Keratinocyte (primary cell): ENCODE measurements at regions not wholly inside any gene's neighbourhood (a gene's known extent, or its start where the extent isn't known, plus 50 kb on each side); places are given as distances from the start of the nearest gene placed in this dataset.

Experiments
- DNase-seq: peaks from one replicate; pipeline ENCODE4 v3.0.0-alpha.2; 2011; ENCODE audit warnings: low read depth, missing footprints, low spot score
- FAIRE-seq: peaks from 2 replicates; lab custom pipeline; 2011; peaks lifted over from hg19 to GRCh38; lab: Jason Lieb, UNC
- H2AFZ ChIP-seq: 2 replicates; pipeline ENCODE4 v1.6.0; 2012; ENCODE audit warnings: low read length, control low read depth, inconsistent platforms; ENCODE audit not compliant: control insufficient read depth
- H3K27ac ChIP-seq: 2 replicates; pipeline ENCODE4 v1.5.1; 2011; ENCODE audit warnings: low read length; ENCODE audit not compliant: control insufficient read depth, insufficient read depth
- H3K27me3 ChIP-seq: 3 replicates; pipeline ENCODE4 v1.6.0; 2011; ENCODE audit warnings: low read length; ENCODE audit not compliant: control insufficient read depth, insufficient read depth; ENCODE audit errors: extremely low read depth
- H3K36me3 ChIP-seq, 2 experiments: 2 replicates in 1 of 2; 3 replicates in 1 of 2; pipeline ENCODE4 v1.5.1; 2011; ENCODE audit warnings: low read length in 2 of 2, mild to moderate bottlenecking in 1 of 2; ENCODE audit not compliant: control insufficient read depth in 2 of 2, insufficient read depth in 2 of 2; ENCODE audit errors: extremely low read depth in 1 of 2
- H3K4me1 ChIP-seq: 3 replicates; pipeline ENCODE4 v1.5.1; 2011; ENCODE audit warnings: low read length; ENCODE audit not compliant: control insufficient read depth, insufficient read depth; ENCODE audit errors: extremely low read depth
- H3K4me2 ChIP-seq: 3 replicates; pipeline ENCODE4 v1.6.0; 2011; ENCODE audit warnings: low read depth, low read length; ENCODE audit not compliant: control insufficient read depth, insufficient read depth; ENCODE audit errors: extremely low read depth
- H3K4me3 ChIP-seq, 3 experiments: fragments of 200-600 bp in 1 of 3; sonication (generic) in 1 of 3; 2 replicates in 2 of 3; 3 replicates in 1 of 3; pipeline ENCODE4 v1.5.1; 2011 to 2016; ENCODE audit warnings: low read length in 3 of 3, mild to moderate bottlenecking in 3 of 3, control low read depth in 2 of 3, inconsistent platforms in 1 of 3, low read depth in 1 of 3, mixed read lengths in 1 of 3, mixed run types in 1 of 3, moderate library complexity in 1 of 3; ENCODE audit not compliant: control insufficient read depth in 2 of 3, insufficient read depth in 2 of 3; ENCODE audit errors: extremely low read depth in 1 of 3
- H3K79me2 ChIP-seq: 2 replicates; pipeline ENCODE4 v1.6.0; 2012; ENCODE audit warnings: low read length; ENCODE audit not compliant: control insufficient read depth, insufficient read depth
- H3K9ac ChIP-seq: 3 replicates; pipeline ENCODE4 v1.6.0; 2011; ENCODE audit warnings: low read length; ENCODE audit not compliant: control insufficient read depth, insufficient read depth; ENCODE audit errors: extremely low read depth
- H3K9me1 ChIP-seq: 3 replicates; pipeline ENCODE4 v1.6.0; 2011; ENCODE audit warnings: low read length; ENCODE audit not compliant: control insufficient read depth, insufficient read depth; ENCODE audit errors: extremely low read depth
- H3K9me3 ChIP-seq: 2 replicates; pipeline ENCODE4 v1.5.1; 2012; ENCODE audit warnings: low read depth, low read length; ENCODE audit not compliant: control insufficient read depth
- H4K20me1 ChIP-seq: 3 replicates; pipeline ENCODE4 v1.6.0; 2011; ENCODE audit warnings: low read length; ENCODE audit not compliant: control insufficient read depth, insufficient read depth; ENCODE audit errors: extremely low read depth
- CTCF ChIP-seq, 3 experiments: IDR thresholded peaks in 1 of 3; conservative IDR thresholded peaks in 1 of 3; optimal IDR thresholded peaks in 1 of 3; 2 replicates in 2 of 3; 3 replicates in 1 of 3; pipeline versions ENCODE3 to v1.5.1; 2011; ENCODE audit warnings: low read length in 3 of 3, mild to moderate bottlenecking in 3 of 3, moderate library complexity in 2 of 3, control low read depth in 1 of 3, inconsistent platforms in 1 of 3; ENCODE audit not compliant: insufficient read depth in 2 of 3; ENCODE audit errors: extremely low read depth in 1 of 3
- EZH2 ChIP-seq: IDR thresholded peaks from one replicate; pipeline ENCODE4 v1.6.1; 2012; ENCODE audit warnings: inconsistent platforms, mild to moderate bottlenecking, low read length, moderate library complexity
- dilution Hi-C: fragments of 300-500 bp; cut with MboI; formaldehyde crosslinking; loops from one replicate; pipeline ENCODE4 v1.7.0; 2020; ENCODE audit warnings: low sequenced_read_pairs; ENCODE audit not compliant: extremely low pct_ligation_motif_present

DNA sequence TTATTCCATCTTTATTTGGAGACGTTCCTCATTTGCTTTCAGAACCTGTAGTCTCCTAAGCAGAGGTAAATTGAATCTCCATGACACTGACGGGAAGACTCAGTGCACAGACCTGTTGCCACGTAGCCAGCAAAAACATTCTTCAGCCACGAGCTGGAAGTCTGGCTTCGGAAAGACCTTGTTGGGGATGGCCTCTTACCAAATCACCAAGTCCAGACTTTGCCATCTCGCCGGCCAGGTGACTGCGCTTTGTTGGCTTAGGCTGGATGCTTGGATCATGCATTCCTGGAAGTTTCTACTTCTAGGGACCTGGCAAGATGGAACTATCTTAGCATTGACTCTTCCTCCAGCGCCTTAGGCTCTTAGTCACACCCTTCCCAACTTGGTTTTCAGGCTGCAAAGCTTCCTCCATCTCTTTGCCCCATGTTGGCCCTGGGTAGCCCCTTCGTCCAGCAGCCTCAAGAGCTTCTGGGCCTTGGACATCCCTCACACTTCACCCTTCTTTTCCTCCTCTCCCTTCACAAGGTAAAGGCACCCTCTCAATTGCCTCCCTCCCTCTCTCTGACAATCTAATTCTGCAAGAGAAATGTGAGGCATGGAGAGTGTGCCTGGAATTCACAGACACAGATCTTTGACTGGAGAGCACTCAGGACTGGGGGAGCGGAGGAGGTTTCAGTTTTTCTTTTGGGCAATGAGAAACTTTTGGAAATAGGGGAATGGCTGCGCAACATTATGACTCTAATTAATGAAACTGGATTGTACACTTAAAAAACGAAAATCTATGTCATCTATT lies 451.9 kb upstream of the MKI67 start:
- Histone ChIP-seq H3K9ac (no peak overlapping the region), H3K9me3 (no peaks in the 10 kb centered on the region), H3K4me3 (no peak overlapping the region), H3K9me1 (no peaks in the 10 kb centered on the region), H2AFZ (no peak overlapping the region), H3K27me3 (no peaks in the 10 kb centered on the region), H3K4me2 (no peak overlapping the region), H3K79me2 (no peaks in the 10 kb centered on the region), H3K36me3 (no peaks in the 10 kb centered on the region), H3K27ac (no peak overlapping the region), H4K20me1 (no peaks in the 10 kb centered on the region), H3K4me1 (no peaks in the 10 kb centered on the region)
- TF ChIP-seq EZH2: no peak
- TF ChIP-seq CTCF (optimal IDR thresholded peaks at IDR 0.05 in 1 of 3, IDR thresholded peaks at IDR 0.05 in 1 of 3, conservative IDR thresholded peaks at IDR 0.05 in 1 of 3; ENCODE audit: extremely low read depth in 1 of 3, insufficient read depth in 2 of 3, low read length in 3 of 3): no peak
- FAIRE-seq: no peak
- no peak for DNase-seq
- dilution Hi-C loops: no loop called here

- H3K79me2 ChIP-seq: no peaks in the 10 kb centered on the region
- H3K27ac ChIP-seq: no peak overlapping the region
- H3K4me2 ChIP-seq: no peak overlapping the region
- H2AFZ ChIP-seq: no peak overlapping the region
- H3K9ac ChIP-seq: no peak overlapping the region
- H3K27me3 ChIP-seq: no peaks in the 10 kb centered on the region
- H3K4me1 ChIP-seq: no peaks in the 10 kb centered on the region
- no peaks in the 10 kb centered on the region for H3K36me3 ChIP-seq
- dilution Hi-C loops: no loop called here
- no peaks in the 10 kb centered on the region for H3K9me1 ChIP-seq
- no peak overlapping the region for H3K4me3 ChIP-seq
- no peaks in the 10 kb centered on the region for H3K9me3 ChIP-seq
- FAIRE-seq (no peak), DNase-seq (no peak)
- H4K20me1 ChIP-seq: no peaks in the 10 kb centered on the region
- TF ChIP-seq CTCF (optimal IDR thresholded peaks at IDR 0.05 in 1 of 3, IDR thresholded peaks at IDR 0.05 in 1 of 3, conservative IDR thresholded peaks at IDR 0.05 in 1 of 3; ENCODE audit: extremely low read depth in 1 of 3, insufficient read depth in 2 of 3, low read length in 3 of 3) (no peak), EZH2 (no peak)
These were observed 452.5 kb upstream of the MKI67 start for GRCh38 chr10:128578766-128579165.
